Hematopoietic multipotent progenitor cell (in vitro differentiated cells): ENCODE measurements at regions not wholly inside any gene's neighbourhood (a gene's known extent, or its start where the extent isn't known, plus 50 kb on each side); places are given as distances from the start of the nearest gene placed in this dataset.
A peak's percentile ranks its signal among the peaks of the same experiment; 100 is the strongest.
"Not testable (repeated sequence)": the region's sequence is repeated elsewhere in the genome, so short reads cannot be mapped to it uniquely, and the experiment has no call there.

Experiments
- DNase-seq, 3 donors: peaks; one replicate each; pipeline ENCODE4 v3.0.0-alpha.2; 2011 to 2015; ENCODE audit warnings: low read depth in 2 of 3, low spot score in 2 of 3

DNA sequence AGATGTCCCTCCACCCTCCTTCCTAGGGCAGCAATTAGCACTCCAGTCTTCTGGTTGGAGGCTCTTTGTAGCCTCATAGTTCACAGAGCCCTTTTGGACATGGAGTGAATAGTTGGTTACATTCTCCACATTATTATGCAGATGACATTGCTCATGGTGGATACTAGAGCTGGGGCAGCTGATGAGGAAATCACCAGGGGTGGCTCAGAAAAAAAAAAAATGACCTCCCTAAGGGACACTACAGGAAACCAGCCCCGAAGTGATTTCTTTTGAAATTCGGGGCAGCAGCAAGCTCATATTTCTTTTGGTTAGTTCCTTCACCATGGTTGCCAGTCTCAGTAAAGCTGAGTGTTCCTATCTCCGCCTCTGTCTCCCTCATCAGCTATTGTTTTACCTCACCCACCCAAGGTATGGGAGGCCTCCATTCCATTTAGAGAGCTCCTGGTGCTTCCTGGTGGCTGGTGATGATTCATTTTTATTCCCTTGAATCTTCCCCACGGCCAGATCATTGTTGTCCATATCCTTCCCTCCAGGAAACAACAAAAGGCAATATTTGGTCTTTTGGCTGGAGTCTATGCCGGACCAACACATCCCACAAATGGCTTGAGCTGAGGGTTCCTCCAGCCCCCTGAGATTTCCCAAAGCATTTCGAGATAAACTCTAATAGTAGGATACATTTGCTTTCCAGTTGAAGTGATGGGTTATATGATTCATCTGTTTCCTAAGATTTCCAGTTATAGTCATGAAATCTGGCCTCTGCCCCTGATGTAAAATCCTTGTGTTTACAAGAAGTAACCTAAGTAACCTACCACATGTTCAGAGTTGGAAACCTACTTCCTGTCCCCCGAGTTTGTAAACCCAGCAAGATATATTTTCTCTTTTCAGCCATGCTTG lies 56.2 kb upstream of the NID2 start:
- peak in 2 of 3 donors; percentile 15 to 45 for DNase-seq

DNA sequence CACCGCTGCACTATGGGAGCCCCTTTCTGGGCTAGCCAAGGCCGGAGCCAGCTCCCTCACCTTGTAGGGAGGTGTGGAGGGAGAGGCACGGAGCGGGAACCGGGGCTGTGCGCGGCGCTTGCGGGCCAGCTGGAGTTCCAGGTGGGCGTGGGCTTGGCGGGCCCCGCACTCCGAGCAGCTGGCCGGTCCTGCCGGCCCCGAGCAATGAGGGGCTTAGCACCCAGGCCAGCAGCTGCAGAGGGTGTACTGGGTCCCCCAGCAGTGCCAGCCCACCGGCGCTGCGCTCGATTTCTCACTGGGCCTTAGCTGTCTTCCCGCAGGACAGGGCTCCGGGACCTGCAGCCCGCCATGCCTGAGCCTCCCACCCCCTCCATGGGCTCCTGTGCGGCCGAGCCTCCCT lies 53.3 kb upstream of the NID2 start:
- DNase-seq, result not testable (repeated sequence)

DNA sequence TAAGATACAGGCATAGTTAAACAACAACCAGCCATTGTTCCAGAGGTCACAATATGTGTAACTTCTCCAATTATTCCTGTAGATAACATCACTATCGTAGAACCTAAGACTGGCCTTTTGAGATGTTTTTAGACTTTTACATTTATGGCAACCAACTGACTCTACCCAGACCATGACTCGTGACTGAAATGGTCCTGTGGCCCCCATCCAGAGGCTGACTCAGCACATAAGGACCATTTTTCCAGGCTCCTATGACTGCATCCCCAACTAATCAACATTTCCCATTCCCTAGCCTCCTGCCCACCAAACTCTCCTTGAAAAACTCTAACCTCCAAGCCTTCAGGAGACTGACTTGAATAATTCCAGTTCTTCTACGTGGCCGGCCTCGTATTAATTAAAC lies 52.6 kb upstream of the NID2 start:
- DNase-seq, result no peak

DNA sequence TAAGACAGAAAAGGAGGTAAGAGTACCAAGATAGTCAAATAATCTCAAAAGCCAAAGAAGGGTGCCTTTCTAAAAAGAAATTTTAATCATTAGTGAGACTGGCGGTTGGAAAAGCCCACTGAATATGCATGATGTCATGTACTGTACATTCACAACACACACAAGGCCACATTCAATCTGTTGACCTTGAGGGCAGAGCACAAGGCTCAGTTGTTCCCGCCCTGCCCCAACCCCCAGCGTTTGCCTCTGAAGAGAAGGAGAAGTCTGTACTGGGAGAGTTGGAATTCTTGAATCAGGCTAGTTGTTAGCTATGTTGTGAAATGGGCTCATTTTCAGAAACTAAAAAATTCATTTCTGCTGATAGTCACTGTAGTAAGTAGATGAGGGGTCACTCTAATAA lies 50.2 kb upstream of the NID2 start:
- no peak for DNase-seq
